ENCODE measurements at regions not wholly inside any gene's neighbourhood (a gene's known extent, or its start where the extent isn't known, plus 50 kb on each side); places are given as distances from the start of the nearest gene placed in this dataset.

DNA sequence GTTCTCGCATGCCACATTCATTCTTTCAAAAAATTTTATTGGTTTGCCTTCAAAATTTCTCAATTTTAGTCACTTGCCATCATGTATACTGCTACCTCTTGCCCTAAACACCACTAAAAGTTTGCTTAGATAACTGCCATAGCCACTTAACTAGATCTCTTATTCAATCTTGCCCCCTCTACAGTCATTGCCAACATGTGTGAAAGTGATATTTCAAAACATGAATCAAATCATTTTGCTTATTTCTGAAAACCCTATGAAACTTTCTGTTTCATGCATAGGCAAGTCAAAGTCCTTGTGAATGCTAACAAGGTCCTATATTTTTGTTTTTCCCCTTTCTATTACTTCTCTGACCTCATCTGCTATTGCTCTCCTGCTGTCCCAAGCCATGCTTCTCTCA lies 397.1 kb downstream of the KCNJ3 start:
- CTCF ChIA-PET = no interaction called here
- no peak for DNase-seq (ENCODE audit: extremely low spot score)
- TF ChIP-seq L3MBTL2 (conservative IDR thresholded peaks at IDR 0.05) = no peak
- no peak for TF ChIP-seq LEF1 (IDR thresholded peaks at IDR 0.05; ENCODE audit: borderline replicate concordance)
- no peak for TF ChIP-seq FOXM1 (IDR thresholded peaks at IDR 0.05; ENCODE audit: borderline replicate concordance)
- no peak for TF ChIP-seq SP1 (IDR thresholded peaks at IDR 0.05)
- no peak for TF ChIP-seq NFRKB (IDR thresholded peaks at IDR 0.05)
- TF ChIP-seq FOXA1 (IDR thresholded peaks at IDR 0.05) = no peak
- no peak for TF ChIP-seq ELF4 (IDR thresholded peaks at IDR 0.05)
- TF ChIP-seq FOXK2 (IDR thresholded peaks at IDR 0.05) = no peak
- no peak for TF ChIP-seq PKNOX1 (IDR thresholded peaks at IDR 0.05)
- TF ChIP-seq TARDBP (IDR thresholded peaks at IDR 0.05) = no peak
- no peak for TF ChIP-seq ARNT (IDR thresholded peaks at IDR 0.05)
- TF ChIP-seq HDGF (IDR thresholded peaks at IDR 0.05; ENCODE audit: borderline replicate concordance) = no peak
- no peak for TF ChIP-seq BHLHE40 (IDR thresholded peaks at IDR 0.05; ENCODE audit: borderline replicate concordance)
- POLR2A ChIA-PET = no interaction called here

DNA sequence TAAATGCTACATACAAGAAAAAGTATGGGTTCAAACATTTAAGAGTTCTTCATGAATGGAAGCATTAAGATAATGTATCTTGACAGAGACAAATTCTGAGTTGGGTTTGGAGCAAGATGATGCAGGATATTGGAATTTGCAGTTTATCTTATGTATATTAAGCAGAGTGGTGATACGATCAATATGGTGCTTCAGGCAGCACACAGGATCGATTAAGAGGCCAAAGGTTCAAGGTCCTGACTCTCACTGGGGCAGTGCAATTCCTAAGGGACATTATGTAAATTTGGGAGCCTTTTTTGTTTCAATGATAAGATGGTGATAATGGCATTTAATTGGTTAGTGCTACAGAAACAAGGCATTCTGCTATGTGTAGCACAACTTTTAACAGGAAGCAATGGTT lies 381.9 kb downstream of the KCNJ3 start:
- TF ChIP-seq BHLHE40 (IDR thresholded peaks at IDR 0.05; ENCODE audit: borderline replicate concordance) (no peak), HDGF (IDR thresholded peaks at IDR 0.05; ENCODE audit: borderline replicate concordance) (no peak), FOXM1 (IDR thresholded peaks at IDR 0.05; ENCODE audit: borderline replicate concordance) (no peak), CTBP1 (IDR thresholded peaks at IDR 0.05; ENCODE audit: borderline replicate concordance) (no peak), PKNOX1 (IDR thresholded peaks at IDR 0.05) (no peak), FOXA1 (IDR thresholded peaks at IDR 0.05) (no peak), L3MBTL2 (conservative IDR thresholded peaks at IDR 0.05) (no peak), ARNT (IDR thresholded peaks at IDR 0.05) (no peak), SUZ12 (IDR thresholded peaks at IDR 0.05) (no peak), NFRKB (IDR thresholded peaks at IDR 0.05) (no peak), ZNF384 (IDR thresholded peaks at IDR 0.05) (no peak), FOXK2 (IDR thresholded peaks at IDR 0.05) (no peak), TARDBP (IDR thresholded peaks at IDR 0.05) (no peak), ELF4 (IDR thresholded peaks at IDR 0.05) (no peak), LEF1 (IDR thresholded peaks at IDR 0.05; ENCODE audit: borderline replicate concordance) (no peak), SP1 (IDR thresholded peaks at IDR 0.05) (no peak)
- POLR2A ChIA-PET = no interaction called here
- DNase-seq (ENCODE audit: extremely low spot score) = no peak
- CTCF ChIA-PET = no interaction called here

GRCh38 chr2:155070489-155070888 lies 372.0 kb downstream of the KCNJ3 start:
- CTCF ChIA-PET = no interaction called here
- DNase-seq (ENCODE audit: extremely low spot score) = no peak
- TF ChIP-seq LEF1 (IDR thresholded peaks at IDR 0.05; ENCODE audit: borderline replicate concordance) = no peak
- no peak for TF ChIP-seq L3MBTL2 (conservative IDR thresholded peaks at IDR 0.05)
- no peak for TF ChIP-seq FOXM1 (IDR thresholded peaks at IDR 0.05; ENCODE audit: borderline replicate concordance)
- POLR2A ChIA-PET = no interaction called here

DNA sequence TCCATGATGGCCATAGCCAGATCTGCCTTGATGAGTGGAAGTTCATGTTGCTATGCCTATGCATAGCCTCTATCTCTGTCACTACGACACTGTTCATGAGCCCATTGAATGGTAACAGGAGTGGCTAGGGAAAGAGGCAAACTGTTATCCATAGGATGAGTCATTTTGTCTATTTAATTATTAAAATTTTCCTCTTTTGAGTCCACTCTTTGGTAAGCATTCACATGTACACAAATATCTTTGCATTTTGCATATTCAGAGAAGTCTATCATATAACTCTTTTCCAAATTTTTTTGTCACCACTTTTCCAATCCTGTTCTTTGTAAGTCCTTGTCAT lies 364.4 kb downstream of the KCNJ3 start:
- no peak for DNase-seq (ENCODE audit: extremely low spot score)
- no peak for TF ChIP-seq ARNT (IDR thresholded peaks at IDR 0.05)
- TF ChIP-seq ZNF384 (IDR thresholded peaks at IDR 0.05) = no peak
- no peak for TF ChIP-seq HDGF (IDR thresholded peaks at IDR 0.05; ENCODE audit: borderline replicate concordance)
- TF ChIP-seq PKNOX1 (IDR thresholded peaks at IDR 0.05) = no peak
- no peak for TF ChIP-seq FOXK2 (IDR thresholded peaks at IDR 0.05)
- CTCF ChIA-PET = no interaction called here
- POLR2A ChIA-PET = no interaction called here

- DNase-seq (ENCODE audit: extremely low spot score) = no peak
- ChIA-PET CTCF (no interaction called here), POLR2A (no interaction called here)
- no peak for TF ChIP-seq LEF1 (IDR thresholded peaks at IDR 0.05; ENCODE audit: borderline replicate concordance)
- TF ChIP-seq SP1 (IDR thresholded peaks at IDR 0.05) = no peak
- TF ChIP-seq CTBP1 (IDR thresholded peaks at IDR 0.05; ENCODE audit: borderline replicate concordance) = no peak
- no peak for TF ChIP-seq TARDBP (IDR thresholded peaks at IDR 0.05)
- TF ChIP-seq BHLHE40 (IDR thresholded peaks at IDR 0.05; ENCODE audit: borderline replicate concordance) = no peak
- no peak for TF ChIP-seq HDGF (IDR thresholded peaks at IDR 0.05; ENCODE audit: borderline replicate concordance)
- no peak for TF ChIP-seq NFRKB (IDR thresholded peaks at IDR 0.05)
Measured at GRCh38 chr2:155062250-155062921, 363.9 kb downstream of the KCNJ3 start.

GRCh38 chr2:155060896-155061295 lies 362.4 kb downstream of the KCNJ3 start:
- DNase-seq (ENCODE audit: extremely low spot score) = no peak
- POLR2A ChIA-PET = no interaction called here
- TF ChIP-seq L3MBTL2 (conservative IDR thresholded peaks at IDR 0.05) (no peak), BHLHE40 (IDR thresholded peaks at IDR 0.05; ENCODE audit: borderline replicate concordance) (no peak), NFRKB (IDR thresholded peaks at IDR 0.05) (no peak), SUZ12 (IDR thresholded peaks at IDR 0.05) (no peak), SP1 (IDR thresholded peaks at IDR 0.05) (no peak), PKNOX1 (IDR thresholded peaks at IDR 0.05) (no peak), FOXA1 (IDR thresholded peaks at IDR 0.05) (no peak), HDGF (IDR thresholded peaks at IDR 0.05; ENCODE audit: borderline replicate concordance) (no peak), FOXK2 (IDR thresholded peaks at IDR 0.05) (no peak), LEF1 (IDR thresholded peaks at IDR 0.05; ENCODE audit: borderline replicate concordance) (no peak)
- CTCF ChIA-PET = no interaction called here
